Hepatocyte (in vitro differentiated cells): ENCODE measurements at regions not wholly inside any gene's neighbourhood (a gene's known extent, or its start where the extent isn't known, plus 50 kb on each side); places are given as distances from the start of the nearest gene placed in this dataset.

Experiments
- EZH2 ChIP-seq: fragments of 200-600 bp; sonication (generic); IDR thresholded peaks from 2 replicates; pipeline ENCODE4 v1.6.1; 2016; ENCODE audit warnings: antibody characterized with exemption, mild to moderate bottlenecking, borderline replicate concordance
- TF ChIP-seq, protein P1 (sequence below): fragments of 200-600 bp; sonication (generic); IDR thresholded peaks from 2 replicates; pipeline ENCODE4 v1.5.1; 2016; ENCODE audit warnings: antibody characterized with exemption, mild to moderate bottlenecking; ENCODE audit not compliant: poor library complexity

GRCh38 chr2:7634409-7634808, 717.2 kb downstream of the RNF144A start:
- TF ChIP-seq, protein P1, sequence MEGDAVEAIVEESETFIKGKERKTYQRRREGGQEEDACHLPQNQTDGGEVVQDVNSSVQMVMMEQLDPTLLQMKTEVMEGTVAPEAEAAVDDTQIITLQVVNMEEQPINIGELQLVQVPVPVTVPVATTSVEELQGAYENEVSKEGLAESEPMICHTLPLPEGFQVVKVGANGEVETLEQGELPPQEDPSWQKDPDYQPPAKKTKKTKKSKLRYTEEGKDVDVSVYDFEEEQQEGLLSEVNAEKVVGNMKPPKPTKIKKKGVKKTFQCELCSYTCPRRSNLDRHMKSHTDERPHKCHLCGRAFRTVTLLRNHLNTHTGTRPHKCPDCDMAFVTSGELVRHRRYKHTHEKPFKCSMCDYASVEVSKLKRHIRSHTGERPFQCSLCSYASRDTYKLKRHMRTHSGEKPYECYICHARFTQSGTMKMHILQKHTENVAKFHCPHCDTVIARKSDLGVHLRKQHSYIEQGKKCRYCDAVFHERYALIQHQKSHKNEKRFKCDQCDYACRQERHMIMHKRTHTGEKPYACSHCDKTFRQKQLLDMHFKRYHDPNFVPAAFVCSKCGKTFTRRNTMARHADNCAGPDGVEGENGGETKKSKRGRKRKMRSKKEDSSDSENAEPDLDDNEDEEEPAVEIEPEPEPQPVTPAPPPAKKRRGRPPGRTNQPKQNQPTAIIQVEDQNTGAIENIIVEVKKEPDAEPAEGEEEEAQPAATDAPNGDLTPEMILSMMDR = no peak
- TF ChIP-seq EZH2 = no peak
